IMR-90 (cell line): ENCODE measurements at regions not wholly inside any gene's neighbourhood (a gene's known extent, or its start where the extent isn't known, plus 50 kb on each side); places are given as distances from the start of the nearest gene placed in this dataset.

ENCODE experiments used
- ATAC-seq: fragments of 200-7000 bp; cut with Tn5 transposase; 2 replicates; pipeline ENCODE4 v1.9.1; 2020; ENCODE audit warnings: low read depth, mild to moderate bottlenecking, moderate library complexity
- BruUV-seq: library from RNA; stranded (reverse); fragments of 400-500 nt; replicated peaks from 2 replicates; lab custom pipeline; 2021; lab: Mats Ljungman, UMichigan
- CTCF ChIA-PET: fragments of 300-600 bp; formaldehyde crosslinking; extraction: SDS; loops from one replicate; lab custom pipeline; 2021; ENCODE audit warnings: antibody characterized with exemption; lab: Yijun Ruan, JAX
- POLR2A ChIA-PET: fragments of 300-600 bp; sonication (Branson Sonifier 250); formaldehyde crosslinking; loops from one replicate; lab custom pipeline; 2022; ENCODE audit warnings: antibody characterized with exemption; ENCODE audit not compliant: unreplicated experiment; lab: Charles Lee
- DNase-seq: peaks from one replicate; pipeline ENCODE4 v3.0.0; 2013
- H2AFZ ChIP-seq: replicated peaks from 2 replicates; pipeline ENCODE3; 2013; ENCODE audit warnings: low read length, mild to moderate bottlenecking; ENCODE audit not compliant: poor library complexity
- H2AK5ac ChIP-seq: 2 replicates; pipeline ENCODE4 v1.6.1; 2013; ENCODE audit warnings: low read depth, low read length, inconsistent platforms
- H2AK9ac ChIP-seq: replicated peaks from 2 replicates; pipeline ENCODE3; 2013; ENCODE audit warnings: mild to moderate bottlenecking, low read depth, low read length, moderate library complexity; ENCODE audit not compliant: poor library complexity
- H2BK120ac ChIP-seq: 2 replicates; pipeline ENCODE4 v1.6.1; 2013; ENCODE audit warnings: low read depth, low read length, inconsistent platforms
- H2BK15ac ChIP-seq: 3 replicates; pipeline ENCODE4 v1.6.1; 2013; ENCODE audit warnings: low read depth, low read length, inconsistent platforms
- H2BK20ac ChIP-seq: 2 replicates; pipeline ENCODE4 v1.6.1; 2013; ENCODE audit warnings: low read depth, mild to moderate bottlenecking, inconsistent platforms, low read length, moderate library complexity
- H2BK5ac ChIP-seq: 2 replicates; pipeline ENCODE4 v1.6.1; 2013; ENCODE audit warnings: mild to moderate bottlenecking, low read depth, low read length, inconsistent platforms; ENCODE audit not compliant: poor library complexity, severe bottlenecking
- H3K14ac ChIP-seq: replicated peaks from 2 replicates; pipeline ENCODE4 v1.6.1; 2013; ENCODE audit warnings: low read depth, low read length, inconsistent platforms
- H3K18ac ChIP-seq: 2 replicates; pipeline ENCODE4 v1.6.1; 2013; ENCODE audit warnings: low read depth, low read length, control low read depth
- H3K23ac ChIP-seq: 2 replicates; pipeline ENCODE4 v1.6.1; 2013; ENCODE audit warnings: low read depth, low read length, inconsistent platforms
- H3K27ac ChIP-seq: 2 replicates; pipeline ENCODE4 v1.5.1; 2013; ENCODE audit warnings: mild to moderate bottlenecking, control low read depth, low read length; ENCODE audit not compliant: insufficient read depth
- H3K27me3 ChIP-seq: 2 replicates; pipeline ENCODE4 v1.6.1; 2013; ENCODE audit warnings: low read length; ENCODE audit not compliant: control insufficient read depth, insufficient read depth
- H3K36me3 ChIP-seq: 2 replicates; pipeline ENCODE4 v1.6.1; 2013; ENCODE audit warnings: low read length, mixed read lengths; ENCODE audit not compliant: control insufficient read depth, insufficient read depth
- H3K4ac ChIP-seq: 2 replicates; pipeline ENCODE4 v1.6.1; 2013; ENCODE audit warnings: low read depth, low read length, inconsistent platforms
- H3K4me1 ChIP-seq: 2 replicates; pipeline ENCODE4 v1.6.1; 2013; ENCODE audit warnings: low read length, mixed read lengths; ENCODE audit not compliant: control insufficient read depth, insufficient read depth
- H3K4me2 ChIP-seq: 2 replicates; pipeline ENCODE4 v1.6.1; 2013; ENCODE audit warnings: low read depth, mild to moderate bottlenecking, control low read depth, low read length, moderate library complexity
- H3K4me3 ChIP-seq: 2 replicates; pipeline ENCODE4 v1.5.1; 2013; ENCODE audit warnings: low read depth, mild to moderate bottlenecking, control low read depth, low read length, moderate library complexity; ENCODE audit not compliant: insufficient read depth
- H3K56ac ChIP-seq: 2 replicates; pipeline ENCODE4 v1.6.1; 2013; ENCODE audit warnings: low read length, inconsistent platforms; ENCODE audit not compliant: insufficient read depth; ENCODE audit errors: extremely low read depth
- H3K79me1 ChIP-seq, 2 experiments: 2 replicates each; pipeline ENCODE4 v1.6.1; 2013; ENCODE audit warnings: low read length in 2 of 2, inconsistent platforms in 1 of 2, low read depth in 1 of 2
- H3K9ac ChIP-seq: 2 replicates; pipeline ENCODE4 v1.6.1; 2013; ENCODE audit warnings: low read depth, low read length, control low read depth
- H3K9me1 ChIP-seq: 2 replicates; pipeline ENCODE4 v1.6.1; 2013; ENCODE audit warnings: low read length, inconsistent platforms; ENCODE audit not compliant: insufficient read depth
- H3K9me3 ChIP-seq: 2 replicates; pipeline ENCODE4 v1.6.1; 2013; ENCODE audit warnings: low read length; ENCODE audit not compliant: control insufficient read depth, insufficient read depth
- H4K20me1 ChIP-seq: 2 replicates; pipeline ENCODE4 v1.6.1; 2013; ENCODE audit warnings: low read length, inconsistent platforms; ENCODE audit not compliant: insufficient read depth
- H4K5ac ChIP-seq: 2 replicates; pipeline ENCODE4 v1.6.1; 2013; ENCODE audit warnings: mild to moderate bottlenecking, low read depth, low read length, control low read depth
- H4K8ac ChIP-seq, 2 experiments: 2 replicates each; pipeline ENCODE4 v1.6.1; 2013; ENCODE audit warnings: low read depth in 2 of 2, low read length in 2 of 2, control low read depth in 1 of 2, inconsistent platforms in 1 of 2
- H4K91ac ChIP-seq: 2 replicates; pipeline ENCODE4 v1.6.1; 2013; ENCODE audit warnings: low read depth, low read length, inconsistent platforms; ENCODE audit not compliant: insufficient read depth
- CEBPB ChIP-seq: IDR thresholded peaks from 2 replicates; pipeline ENCODE4 v1.6.1; 2012; ENCODE audit warnings: low read depth, low read length, improper control_type of control experiment
- CHD1 ChIP-seq: IDR thresholded peaks from 2 replicates; pipeline ENCODE4 v1.6.1; 2012; ENCODE audit warnings: low read depth, low read length, improper control_type of control experiment
- MAFK ChIP-seq: IDR thresholded peaks from 2 replicates; pipeline ENCODE4 v1.6.1; 2012; ENCODE audit warnings: low read depth, low read length, improper control_type of control experiment
- MXI1 ChIP-seq: IDR thresholded peaks from 2 replicates; pipeline ENCODE4 v1.6.1; 2012; ENCODE audit warnings: low read depth, mild to moderate bottlenecking, low read length, moderate library complexity, borderline replicate concordance
- NFE2L2 ChIP-seq: fragments of 150-350 bp; IDR thresholded peaks from 2 replicates; pipeline ENCODE4 v1.6.1; 2016; ENCODE audit warnings: low read depth, mild to moderate bottlenecking, low read length
- WGBS, 2 experiments: methylation state at CpG; one replicate each; pipeline versions ENCODE4 v1.1.5 to v1.1.7; 2013; ENCODE audit warnings: missing lambda C conversion rate in 2 of 2; ENCODE audit not compliant: insufficient read length in 1 of 2; ENCODE audit errors: extremely low coverage in 2 of 2; 5-methylcytosine and 5-hydroxymethylcytosine counted together
- dilution Hi-C: fragments of 300-500 bp; cut with HindIII; formaldehyde crosslinking; loops from one replicate; pipeline ENCODE4 v1.14.3; 2018; ENCODE audit warnings: low sequenced_read_pairs; ENCODE audit not compliant: unreplicated experiment
- in situ Hi-C: fragments of 300-500 bp; cut with MboI; formaldehyde crosslinking; loops from 3 replicates; pipeline ENCODE4 v1.14.3; 2019; ENCODE audit warnings: low sequenced_read_pairs, inconsistent platforms, mixed read lengths
- intact Hi-C: fragments of 100-400 bp; cut with micrococcal nuclease; formaldehyde crosslinking; loops from 2 replicates; pipeline ENCODE4 v1.10.0; 2022

- Histone ChIP-seq H2BK5ac (no peak overlapping the region), H3K27ac (no peak overlapping the region), H4K20me1 (no peaks in the 10 kb centered on the region), H3K9me3 (no peaks in the 10 kb centered on the region), H4K8ac (no peak overlapping the region), H3K27me3 (no peaks in the 10 kb centered on the region), H2AK5ac (no peak overlapping the region), H3K4me3 (no peak overlapping the region), H4K5ac (no peak overlapping the region), H2BK20ac (no peak overlapping the region), H3K23ac (no peak overlapping the region), H3K18ac (no peak overlapping the region), H3K9me1 (no peaks in the 10 kb centered on the region), H3K4ac (no peak overlapping the region), H2BK15ac (no peak overlapping the region), H3K4me1 (no peaks in the 10 kb centered on the region), H4K91ac (no peak overlapping the region), H3K56ac (no peak overlapping the region), H3K14ac (no peak overlapping the region), H2AFZ (no peak overlapping the region), H3K4me2 (no peak overlapping the region), H3K79me1 (no peaks in the 10 kb centered on the region), H3K9ac (no peak overlapping the region), H3K36me3 (no peaks in the 10 kb centered on the region), H2BK120ac (no peak overlapping the region), H2AK9ac (no peak overlapping the region)
- in situ Hi-C loops (no loop called here), dilution Hi-C loops (no loop called here), intact Hi-C loops (no loop called here)
- CTCF ChIA-PET: no interaction called here
- no CpG with 5 or more reads among the region's 1 CpG for WGBS, 2 experiments
- TF ChIP-seq CHD1: no peak
- TF ChIP-seq MAFK: no peak
- TF ChIP-seq CEBPB: peak; percentile 53; the same call in 1 of the 2 replicates
- no peak for TF ChIP-seq MXI1
- TF ChIP-seq NFE2L2: no peak
- ATAC-seq (no peak), DNase-seq (no peak)
- BruUV-seq: no TSS peak
- POLR2A ChIA-PET: no interaction called here
Measured at GRCh38 chr1:219488275-219488674, 124.6 kb downstream of the ZC3H11B start.
